22Rv1 (cell line): ENCODE measurements at regions not wholly inside any gene's neighbourhood (a gene's known extent, or its start where the extent isn't known, plus 50 kb on each side); places are given as distances from the start of the nearest gene placed in this dataset.

ENCODE experiments used
- H3K27ac ChIP-seq: fragments of 450-650 bp; 2 replicates; pipeline ENCODE4 v1.5.1; 2017
- ZFX ChIP-seq: fragments of 450-650 bp; IDR thresholded peaks from 2 replicates; pipeline ENCODE4 v1.6.1; 2017; ENCODE audit warnings: antibody characterized with exemption, borderline replicate concordance
- TF ChIP-seq, protein P1 (sequence below): fragments of 450-650 bp; IDR thresholded peaks from 2 replicates; pipeline ENCODE4 v1.5.1; 2017; ENCODE audit warnings: mild to moderate bottlenecking

- TF ChIP-seq, protein P1, sequence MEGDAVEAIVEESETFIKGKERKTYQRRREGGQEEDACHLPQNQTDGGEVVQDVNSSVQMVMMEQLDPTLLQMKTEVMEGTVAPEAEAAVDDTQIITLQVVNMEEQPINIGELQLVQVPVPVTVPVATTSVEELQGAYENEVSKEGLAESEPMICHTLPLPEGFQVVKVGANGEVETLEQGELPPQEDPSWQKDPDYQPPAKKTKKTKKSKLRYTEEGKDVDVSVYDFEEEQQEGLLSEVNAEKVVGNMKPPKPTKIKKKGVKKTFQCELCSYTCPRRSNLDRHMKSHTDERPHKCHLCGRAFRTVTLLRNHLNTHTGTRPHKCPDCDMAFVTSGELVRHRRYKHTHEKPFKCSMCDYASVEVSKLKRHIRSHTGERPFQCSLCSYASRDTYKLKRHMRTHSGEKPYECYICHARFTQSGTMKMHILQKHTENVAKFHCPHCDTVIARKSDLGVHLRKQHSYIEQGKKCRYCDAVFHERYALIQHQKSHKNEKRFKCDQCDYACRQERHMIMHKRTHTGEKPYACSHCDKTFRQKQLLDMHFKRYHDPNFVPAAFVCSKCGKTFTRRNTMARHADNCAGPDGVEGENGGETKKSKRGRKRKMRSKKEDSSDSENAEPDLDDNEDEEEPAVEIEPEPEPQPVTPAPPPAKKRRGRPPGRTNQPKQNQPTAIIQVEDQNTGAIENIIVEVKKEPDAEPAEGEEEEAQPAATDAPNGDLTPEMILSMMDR: no peak
- no peak for TF ChIP-seq ZFX
- H3K27ac ChIP-seq: peak overlapping the region; percentile 70
Measured at GRCh38 chr20:25750220-25750764, 53.6 kb upstream of the ZNF337 start.

GRCh38 chr20:25749649-25750048, 53.0 kb upstream of the ZNF337 start:
- H3K27ac ChIP-seq: no peak overlapping the region
- TF ChIP-seq, protein P1: no peak
- no peak for TF ChIP-seq ZFX
